Esophagus squamous epithelium (tissue), 4 donors: ENCODE measurements at regions not wholly inside any gene's neighbourhood (a gene's known extent, or its start where the extent isn't known, plus 50 kb on each side); places are given as distances from the start of the nearest gene placed in this dataset.

Experiments used
- POLR2A ChIP-seq, 4 donors: fragments of 450-650 bp; IDR thresholded peaks; one replicate each; pipeline ENCODE4 v1.6.1; 2017; ENCODE audit warnings: antibody characterized with exemption in 4 of 4, mild to moderate bottlenecking in 4 of 4, moderate library complexity in 3 of 4
- TF ChIP-seq, protein P1 (sequence below), 6 experiments: fragments of 450-650 bp in 4 of 6; fragments of 200-600 bp in 2 of 6; sonication (generic) in 2 of 6; IDR thresholded peaks; one replicate each; pipeline ENCODE4 v1.5.1; 2016 to 2019; ENCODE audit warnings: antibody characterized with exemption in 6 of 6, mild to moderate bottlenecking in 4 of 6, moderate library complexity in 4 of 6

DNA sequence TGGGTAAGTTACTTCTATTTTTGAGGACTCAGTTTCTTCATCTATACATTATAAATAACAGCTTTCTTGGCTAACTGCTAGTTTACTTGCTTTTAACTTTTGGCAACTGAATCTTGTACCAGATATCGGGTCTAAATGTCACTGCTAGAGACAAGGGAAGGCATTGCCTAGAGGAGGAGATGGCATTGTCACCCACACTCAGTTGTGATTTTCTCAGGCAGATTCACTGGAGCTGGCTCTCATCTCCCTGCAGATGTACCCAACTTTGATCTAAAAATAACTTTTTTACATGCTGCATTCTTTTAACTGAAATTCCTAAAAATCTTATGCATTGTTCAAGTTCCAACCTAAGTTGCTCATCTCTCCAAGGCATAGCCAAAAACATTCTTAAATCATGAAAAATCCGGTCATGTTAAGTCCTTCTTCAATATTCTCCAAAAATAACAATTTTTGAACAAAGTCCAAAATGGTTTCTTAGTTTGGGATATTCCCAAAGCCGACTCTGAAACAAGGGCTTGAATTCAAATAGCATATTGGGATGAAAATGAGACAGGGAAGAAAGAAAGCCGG lies 469.0 kb upstream of the BOD1L1 start:
- TF ChIP-seq, protein P1, sequence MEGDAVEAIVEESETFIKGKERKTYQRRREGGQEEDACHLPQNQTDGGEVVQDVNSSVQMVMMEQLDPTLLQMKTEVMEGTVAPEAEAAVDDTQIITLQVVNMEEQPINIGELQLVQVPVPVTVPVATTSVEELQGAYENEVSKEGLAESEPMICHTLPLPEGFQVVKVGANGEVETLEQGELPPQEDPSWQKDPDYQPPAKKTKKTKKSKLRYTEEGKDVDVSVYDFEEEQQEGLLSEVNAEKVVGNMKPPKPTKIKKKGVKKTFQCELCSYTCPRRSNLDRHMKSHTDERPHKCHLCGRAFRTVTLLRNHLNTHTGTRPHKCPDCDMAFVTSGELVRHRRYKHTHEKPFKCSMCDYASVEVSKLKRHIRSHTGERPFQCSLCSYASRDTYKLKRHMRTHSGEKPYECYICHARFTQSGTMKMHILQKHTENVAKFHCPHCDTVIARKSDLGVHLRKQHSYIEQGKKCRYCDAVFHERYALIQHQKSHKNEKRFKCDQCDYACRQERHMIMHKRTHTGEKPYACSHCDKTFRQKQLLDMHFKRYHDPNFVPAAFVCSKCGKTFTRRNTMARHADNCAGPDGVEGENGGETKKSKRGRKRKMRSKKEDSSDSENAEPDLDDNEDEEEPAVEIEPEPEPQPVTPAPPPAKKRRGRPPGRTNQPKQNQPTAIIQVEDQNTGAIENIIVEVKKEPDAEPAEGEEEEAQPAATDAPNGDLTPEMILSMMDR (IDR thresholded peaks at IDR 0.05) = no peak
- no peak for TF ChIP-seq POLR2A (IDR thresholded peaks at IDR 0.05)
